H1 (cell line): ENCODE measurements at regions not wholly inside any gene's neighbourhood (a gene's known extent, or its start where the extent isn't known, plus 50 kb on each side); places are given as distances from the start of the nearest gene placed in this dataset.

ENCODE experiments used
- CTCF ChIA-PET: fragments of 300-600 bp; sonication (Branson Sonifier 250); formaldehyde crosslinking; loops from one replicate; lab custom pipeline; 2021; ENCODE audit not compliant: partially characterized antibody; lab: Charles Lee
- POLR2A ChIA-PET: fragments of 300-600 bp; sonication (Branson Sonifier 250); formaldehyde crosslinking; loops from one replicate; lab custom pipeline; 2021; ENCODE audit warnings: inconsistent platforms; ENCODE audit not compliant: partially characterized antibody; lab: Charles Lee
- DNase-seq, 2 experiments: peaks; one replicate each; pipeline versions ENCODE4 v3.0.0 to v3.0.0-alpha.2; 2010 to 2022; ENCODE audit warnings: low spot score in 2 of 2, low read depth in 1 of 2, mixed read lengths in 1 of 2
- FAIRE-seq: peaks from 2 replicates; lab custom pipeline; 2011; peaks lifted over from hg19 to GRCh38; lab: Jason Lieb, UNC
- H2AFZ ChIP-seq: 2 replicates; pipeline ENCODE4 v1.8.1; 2012; ENCODE audit warnings: low read length, inconsistent platforms
- H2AK5ac ChIP-seq: 2 replicates; pipeline ENCODE4 v1.6.1; 2013; ENCODE audit warnings: low read depth, low read length
- H2BK120ac ChIP-seq: replicated peaks from 2 replicates; pipeline ENCODE3; 2013; ENCODE audit warnings: low read depth, low read length, inconsistent platforms
- H2BK12ac ChIP-seq: 2 replicates; pipeline ENCODE4 v1.6.1; 2013; ENCODE audit warnings: low read depth, low read length
- H2BK15ac ChIP-seq: 2 replicates; pipeline ENCODE4 v1.6.1; 2013; ENCODE audit warnings: low read length
- H2BK20ac ChIP-seq: 2 replicates; pipeline ENCODE4 v1.6.1; 2013; ENCODE audit warnings: low read length
- H2BK5ac ChIP-seq: 2 replicates; pipeline ENCODE4 v1.6.1; 2013; ENCODE audit warnings: low read depth, low read length
- H3K14ac ChIP-seq: 2 replicates; pipeline ENCODE4 v1.6.1; 2013; ENCODE audit warnings: inconsistent platforms; ENCODE audit not compliant: insufficient read length
- H3K18ac ChIP-seq: 2 replicates; pipeline ENCODE4 v1.6.1; 2013; ENCODE audit warnings: low read length; ENCODE audit errors: extremely low read depth
- H3K23ac ChIP-seq: 2 replicates; pipeline ENCODE4 v1.6.1; 2013; ENCODE audit warnings: inconsistent platforms; ENCODE audit not compliant: insufficient read length
- H3K23me2 ChIP-seq: 2 replicates; pipeline ENCODE4 v1.6.1; 2013; ENCODE audit warnings: low read depth, low read length
- H3K27ac ChIP-seq: 2 replicates; pipeline ENCODE4 v1.6.1; 2011; ENCODE audit warnings: low read depth, low read length, inconsistent platforms
- H3K27me3 ChIP-seq, 4 experiments: replicated peaks in 1 of 4; 1 replicate in 1 of 4; 2 replicates in 3 of 4; pipeline versions ENCODE4 v1.6.1 to v1.8.1; 2011 to 2013; ENCODE audit warnings: low read length in 3 of 4, mild to moderate bottlenecking in 3 of 4, inconsistent platforms in 2 of 4, mixed read lengths in 2 of 4, moderate library complexity in 1 of 4; ENCODE audit not compliant: control insufficient read depth in 3 of 4, insufficient read depth in 3 of 4; ENCODE audit errors: extremely low read depth in 1 of 4
- H3K36me3 ChIP-seq, 4 experiments: 2 replicates each; pipeline versions ENCODE4 v1.6.1 to v1.8.1; 2011 to 2013; ENCODE audit warnings: mild to moderate bottlenecking in 4 of 4, low read length in 3 of 4, moderate library complexity in 2 of 4, control low read depth in 1 of 4, inconsistent platforms in 1 of 4; ENCODE audit not compliant: insufficient read depth in 4 of 4, control insufficient read depth in 2 of 4
- H3K4ac ChIP-seq: replicated peaks from 2 replicates; pipeline ENCODE3; 2013; ENCODE audit warnings: low read length, low read depth, mixed read lengths, inconsistent platforms; ENCODE audit not compliant: insufficient read length
- H3K4me1 ChIP-seq, 4 experiments: replicated peaks in 1 of 4; 1 replicate in 1 of 4; 2 replicates in 3 of 4; pipeline versions ENCODE4 v1.6.1 to v1.8.1; 2011 to 2013; ENCODE audit warnings: low read length in 3 of 4, inconsistent platforms in 2 of 4, mixed read lengths in 1 of 4; ENCODE audit not compliant: insufficient read depth in 4 of 4, control insufficient read depth in 3 of 4
- H3K4me2 ChIP-seq, 2 experiments: 2 replicates each; pipeline versions ENCODE4 v1.6.1 to v1.8.1; 2011 to 2013; ENCODE audit warnings: low read depth in 2 of 2, low read length in 2 of 2, control low read depth in 1 of 2, inconsistent platforms in 1 of 2, mild to moderate bottlenecking in 1 of 2; ENCODE audit not compliant: insufficient read depth in 1 of 2
- H3K4me3 ChIP-seq, 4 experiments: fragments of 200-600, 300-600 bp in 1 of 4; sonication (generic), shearing (Covaris generic), sonication (Bioruptor Twin) in 1 of 4; 2 replicates each; pipeline versions ENCODE4 v1.5.1 to v1.8.1; 2011 to 2016; ENCODE audit warnings: low read length in 4 of 4, low read depth in 3 of 4, control low read depth in 2 of 4, inconsistent platforms in 2 of 4, mild to moderate bottlenecking in 2 of 4, mixed read lengths in 1 of 4, moderate library complexity in 1 of 4; ENCODE audit not compliant: insufficient read depth in 2 of 4; ENCODE audit errors: extremely low read depth in 1 of 4
- H3K56ac ChIP-seq: replicated peaks from 2 replicates; pipeline ENCODE3; 2013; ENCODE audit warnings: low read depth, mild to moderate bottlenecking, mixed read lengths, low read length, inconsistent platforms; ENCODE audit not compliant: insufficient read length
- H3K79me1 ChIP-seq: 2 replicates; pipeline ENCODE4 v1.6.1; 2013; ENCODE audit warnings: low read depth, low read length, control low read depth
- H3K79me2 ChIP-seq, 2 experiments: 2 replicates each; pipeline versions ENCODE4 v1.6.1 to v1.8.1; 2012 to 2013; ENCODE audit warnings: low read length in 2 of 2, mild to moderate bottlenecking in 2 of 2, inconsistent platforms in 1 of 2; ENCODE audit not compliant: insufficient read depth in 2 of 2, control insufficient read depth in 1 of 2
- H3K9ac ChIP-seq, 4 experiments: replicated peaks in 1 of 4; 1 replicate in 1 of 4; 2 replicates in 3 of 4; pipeline versions ENCODE4 v1.6.1 to v1.8.1; 2011 to 2013; ENCODE audit warnings: low read depth in 3 of 4, low read length in 3 of 4, control low read depth in 2 of 4, mild to moderate bottlenecking in 2 of 4, moderate library complexity in 2 of 4, inconsistent platforms in 1 of 4; ENCODE audit errors: extremely low read depth in 1 of 4
- H3K9me3 ChIP-seq, 2 experiments: 2 replicates each; pipeline versions ENCODE4 v1.6.1 to v1.8.1; 2012 to 2013; ENCODE audit warnings: mild to moderate bottlenecking in 2 of 2, moderate library complexity in 2 of 2, control low read depth in 1 of 2, inconsistent platforms in 1 of 2, low read depth in 1 of 2, low read length in 1 of 2, mixed read lengths in 1 of 2; ENCODE audit not compliant: insufficient read depth in 2 of 2
- H4K20me1 ChIP-seq, 2 experiments: replicated peaks in 1 of 2; 2 replicates each; pipeline versions ENCODE3 to v1.8.1; 2011 to 2013; ENCODE audit warnings: inconsistent platforms in 2 of 2, low read length in 2 of 2, mild to moderate bottlenecking in 1 of 2; ENCODE audit not compliant: insufficient read depth in 2 of 2, control insufficient read depth in 1 of 2
- H4K5ac ChIP-seq: 2 replicates; pipeline ENCODE4 v1.6.1; 2013; ENCODE audit warnings: low read length, low read depth, mixed read lengths, inconsistent platforms; ENCODE audit not compliant: insufficient read length
- H4K8ac ChIP-seq: 2 replicates; pipeline ENCODE4 v1.8.0; 2013; ENCODE audit warnings: mild to moderate bottlenecking, moderate library complexity, low read length, inconsistent platforms; ENCODE audit not compliant: insufficient read depth; ENCODE audit errors: extremely low read depth
- H4K91ac ChIP-seq: replicated peaks from 2 replicates; pipeline ENCODE3; 2013; ENCODE audit warnings: low read length, mixed read lengths, inconsistent platforms; ENCODE audit not compliant: insufficient read length
- BCL11A ChIP-seq, 2 experiments: IDR thresholded peaks; one replicate each; pipeline ENCODE4 v1.6.1; 2011; ENCODE audit warnings: low read depth in 2 of 2, low read length in 2 of 2, mild to moderate bottlenecking in 2 of 2
- CTBP2 ChIP-seq: IDR thresholded peaks from 2 replicates; pipeline ENCODE4 v1.7.0; 2011; ENCODE audit warnings: borderline replicate concordance, mild to moderate bottlenecking, moderate library complexity, mixed read lengths, low read length; ENCODE audit not compliant: insufficient read depth, insufficient read length
- CTCF ChIP-seq, 3 experiments: IDR thresholded peaks; 1 replicate in 2 of 3; 2 replicates in 1 of 3; pipeline versions ENCODE4 v1.5.1 to v1.6.1; 2011; ENCODE audit warnings: low read length in 3 of 3, mild to moderate bottlenecking in 3 of 3, inconsistent platforms in 2 of 3, low read depth in 1 of 3, moderate library complexity in 1 of 3; ENCODE audit not compliant: insufficient read depth in 1 of 3; ENCODE audit errors: control extremely low read depth in 1 of 3
- EGR1 ChIP-seq: IDR thresholded peaks from 2 replicates; pipeline ENCODE4 v1.6.1; 2011; ENCODE audit warnings: low read depth, low read length, borderline replicate concordance
- GABPA ChIP-seq: IDR thresholded peaks from 2 replicates; pipeline ENCODE4 v1.6.1; 2011; ENCODE audit warnings: mild to moderate bottlenecking, low read length, moderate library complexity, borderline replicate concordance; ENCODE audit not compliant: insufficient read depth
- JUN ChIP-seq: IDR thresholded peaks from 2 replicates; pipeline ENCODE4 v1.6.1; 2011; ENCODE audit warnings: low read depth, mild to moderate bottlenecking, improper control_type of control experiment, low read length
- RFX5 ChIP-seq: IDR thresholded peaks from 2 replicates; pipeline ENCODE4 v1.6.1; 2011; ENCODE audit warnings: low read depth, low read length, improper control_type of control experiment, borderline replicate concordance
- TAF1 ChIP-seq: IDR thresholded peaks from 2 replicates; pipeline ENCODE4 v1.6.1; 2011; ENCODE audit warnings: mild to moderate bottlenecking, low read depth, low read length
- TCF12 ChIP-seq: IDR thresholded peaks from 2 replicates; pipeline ENCODE4 v1.6.1; 2011; ENCODE audit warnings: low read depth, mild to moderate bottlenecking, low read length
- ZNF274 ChIP-seq: IDR thresholded peaks from 2 replicates; pipeline ENCODE4 v1.7.0; 2012; ENCODE audit warnings: low read length, borderline replicate concordance; ENCODE audit errors: extremely low read depth
- WGBS, 2 experiments: shearing (Covaris generic) in 1 of 2; methylation state at CpG; one replicate each; pipeline versions ENCODE4 v1.1.6 to v1.1.7; 2013 to 2015; ENCODE audit warnings: low lambda C conversion rate in 2 of 2, mixed read lengths in 2 of 2, inconsistent platforms in 1 of 2, low coverage in 1 of 2, missing lambda C conversion rate in 1 of 2; ENCODE audit not compliant: insufficient replicate concordance in 2 of 2, insufficient coverage in 1 of 2, insufficient read length in 1 of 2; ENCODE audit errors: extremely low coverage in 1 of 2, missing lambda C conversion rate in 1 of 2; 5-methylcytosine and 5-hydroxymethylcytosine counted together

- Histone ChIP-seq H4K8ac (no peak overlapping the region), H2BK20ac (no peak overlapping the region), H2AK5ac (no peak overlapping the region), H2AFZ (no peak overlapping the region), H2BK12ac (peak overlapping the region; percentile 10; the same call in 1 of the 2 replicates), H3K9ac (no peak overlapping the region), H3K27me3 (no peaks in the 10 kb centered on the region), H3K4me3 (no peak overlapping the region), H3K9me3 (peaks cover 0 to 3% of the 10 kb centered on the region in 2 experiments; a peak in 1 of 4 replicates), H4K91ac (peak overlapping the region; percentile 36), H4K20me1 (no peaks in the 10 kb centered on the region), H3K56ac (no peak overlapping the region), H3K79me1 (no peaks in the 10 kb centered on the region), H3K4ac (no peak overlapping the region), H3K4me2 (no peak overlapping the region), H2BK15ac (no peak overlapping the region), H2BK120ac (no peak overlapping the region), H3K18ac (no peak overlapping the region), H4K5ac (no peak overlapping the region), H3K23me2 (no peaks in the 10 kb centered on the region), H3K14ac (no peak overlapping the region), H3K27ac (no peak overlapping the region), H2BK5ac (no peak overlapping the region), H3K36me3 (no peaks in the 10 kb centered on the region), H3K79me2 (no peaks in the 10 kb centered on the region), H3K23ac (no peak overlapping the region), H3K4me1 (peaks cover 0 to 16% (median 8%) of the 10 kb centered on the region in 4 experiments; a peak in 5 of 7 replicates)
- CTCF ChIA-PET: no interaction called here
- DNase-seq: no peak
- no peak for TF ChIP-seq BCL11A (IDR thresholded peaks at IDR 0.05; ENCODE audit: low read depth in 2 of 2, low read length in 2 of 2)
- no peak for TF ChIP-seq CTCF (IDR thresholded peaks at IDR 0.05; ENCODE audit: control extremely low read depth in 1 of 3, insufficient read depth in 1 of 3, low read depth in 1 of 3, low read length in 3 of 3)
- TF ChIP-seq JUN: no peak
- TF ChIP-seq RFX5: no peak
- TF ChIP-seq GABPA: no peak
- TF ChIP-seq TCF12: no peak
- TF ChIP-seq TAF1: no peak
- no peak for TF ChIP-seq ZNF274
- TF ChIP-seq CTBP2: no peak
- TF ChIP-seq EGR1: no peak
- POLR2A ChIA-PET: interaction anchor here (1.1 to 1.5 kb wide), 2 partner anchors 15 to 44 kb away, joined by 3 to 4 read pairs; no protein-coding TSS in a partner anchor
- WGBS, 2 experiments: 94% methylated on average over 9 of the region's 11 CpGs; no CpG with 5 or more reads in 1 of the 2 experiments
- no peak for FAIRE-seq
Observed at GRCh38 chr2:43085505-43085904, 140.9 kb downstream of the ZFP36L2 start.
